Neural cell (in vitro differentiated cells): ENCODE measurements at regions not wholly inside any gene's neighbourhood (a gene's known extent, or its start where the extent isn't known, plus 50 kb on each side); places are given as distances from the start of the nearest gene placed in this dataset.

Experiments used
- H2AFZ ChIP-seq: fragments of 200-600, 300-800 bp; sonication (generic), shearing (Covaris generic); 2 replicates; pipeline ENCODE4 v1.6.0; 2014; ENCODE audit warnings: low read depth, mild to moderate bottlenecking, antibody characterized with exemption, low read length, moderate library complexity
- H3F3A ChIP-seq: fragments of 200-600 bp; shearing (Covaris generic); 2 replicates; pipeline ENCODE4 v1.6.1; 2016; ENCODE audit warnings: mild to moderate bottlenecking, moderate library complexity, mixed read lengths, antibody characterized with exemption, low read length; ENCODE audit not compliant: insufficient read depth, poor library complexity, severe bottlenecking
- H3K27ac ChIP-seq: fragments of 200-600, 300-800 bp; sonication (generic), shearing (Covaris generic); 2 replicates; pipeline ENCODE4 v1.5.1; 2014; ENCODE audit warnings: mild to moderate bottlenecking, low read length, moderate library complexity
- H3K27me3 ChIP-seq: fragments of 300-800, 200-600 bp; sonication (generic), shearing (Covaris generic); 2 replicates; pipeline ENCODE4 v1.6.0; 2014; ENCODE audit warnings: mild to moderate bottlenecking, low read depth, low read length, moderate library complexity; ENCODE audit not compliant: insufficient read depth
- H3K36me3 ChIP-seq: fragments of 300-800, 200-600 bp; sonication (generic), shearing (Covaris generic); 2 replicates; pipeline ENCODE4 v1.5.1; 2014; ENCODE audit warnings: mild to moderate bottlenecking, antibody characterized with exemption, low read length, moderate library complexity; ENCODE audit not compliant: insufficient read depth
- H3K4me2 ChIP-seq: fragments of 300-800, 200-600 bp; sonication (generic), shearing (Covaris generic); 2 replicates; pipeline ENCODE4 v1.6.0; 2014; ENCODE audit warnings: mild to moderate bottlenecking, low read length
- H3K4me3 ChIP-seq: fragments of 300-800, 200-600 bp; sonication (generic), shearing (Covaris generic); 2 replicates; pipeline ENCODE4 v1.5.1; 2014; ENCODE audit warnings: mild to moderate bottlenecking, low read length, moderate library complexity
- H3K79me2 ChIP-seq: fragments of 200-600 bp; shearing (Covaris generic); replicated peaks from 2 replicates; pipeline ENCODE4 v1.6.0; 2014; ENCODE audit warnings: mild to moderate bottlenecking, low read length, moderate library complexity; ENCODE audit not compliant: insufficient read depth
- H3K9ac ChIP-seq: fragments of 300-800, 200-600 bp; sonication (generic), shearing (Covaris generic); 2 replicates; pipeline ENCODE4 v1.6.1; 2016; ENCODE audit warnings: mild to moderate bottlenecking, low read length, mixed read lengths
- H3K9me2 ChIP-seq: fragments of 200-600 bp; shearing (Covaris generic); 2 replicates; pipeline ENCODE4 v1.6.1; 2016; ENCODE audit warnings: mild to moderate bottlenecking, low read length, mixed read lengths; ENCODE audit not compliant: insufficient read depth
- H3K9me3 ChIP-seq: fragments of 200-600, 300-800 bp; sonication (generic), shearing (Covaris generic); 2 replicates; pipeline ENCODE4 v1.6.1; 2016; ENCODE audit warnings: mild to moderate bottlenecking, mixed run types, low read length, moderate library complexity, mixed read lengths
- H4K20me1 ChIP-seq: fragments of 200-600 bp; shearing (Covaris generic); 2 replicates; pipeline ENCODE4 v1.6.1; 2016; ENCODE audit warnings: mild to moderate bottlenecking, mixed run types; ENCODE audit not compliant: insufficient read depth
- EP300 ChIP-seq: fragments of 450-650 bp; conservative IDR thresholded peaks from 2 replicates; pipeline ENCODE4 v1.6.1; 2014; ENCODE audit warnings: antibody characterized with exemption, mild to moderate bottlenecking, moderate library complexity; ENCODE audit not compliant: poor library complexity, severe bottlenecking
- EZH2 ChIP-seq: fragments of 200-600, 300-800 bp; shearing (Covaris generic), sonication (generic); IDR thresholded peaks from 2 replicates; pipeline ENCODE4 v1.6.1; 2014; ENCODE audit warnings: antibody characterized with exemption, low read length, borderline replicate concordance, mild to moderate bottlenecking; ENCODE audit not compliant: insufficient read depth, poor library complexity, severe bottlenecking
- MXI1 ChIP-seq: fragments of 450-650 bp; conservative IDR thresholded peaks from 2 replicates; pipeline ENCODE4 v1.6.1; 2014; ENCODE audit warnings: antibody characterized with exemption, mild to moderate bottlenecking; ENCODE audit not compliant: poor library complexity, severe bottlenecking
- POLR2AphosphoS5 ChIP-seq: IDR thresholded peaks from 2 replicates; pipeline ENCODE4 v1.6.1; 2012
- RAD21 ChIP-seq: fragments of 450-650 bp; conservative IDR thresholded peaks from 2 replicates; pipeline ENCODE4 v1.6.1; 2014; ENCODE audit warnings: antibody characterized with exemption, mild to moderate bottlenecking, moderate library complexity
- SMC3 ChIP-seq: fragments of 450-650 bp; conservative IDR thresholded peaks from 2 replicates; pipeline ENCODE4 v1.6.1; 2014; ENCODE audit warnings: antibody characterized with exemption, mild to moderate bottlenecking, moderate library complexity; ENCODE audit not compliant: poor library complexity
- TAF1 ChIP-seq: IDR thresholded peaks from 2 replicates; pipeline ENCODE4 v1.6.1; 2012; ENCODE audit warnings: low read depth
- TF ChIP-seq, protein P1 (sequence below): IDR thresholded peaks from 2 replicates; pipeline ENCODE4 v1.6.1; 2012; ENCODE audit warnings: borderline replicate concordance
- TF ChIP-seq, protein P2 (sequence below): fragments of 450-650 bp; IDR thresholded peaks from 2 replicates; pipeline ENCODE4 v1.5.1; 2014; ENCODE audit warnings: antibody characterized with exemption, mild to moderate bottlenecking, moderate library complexity; ENCODE audit not compliant: poor library complexity, severe bottlenecking

DNA sequence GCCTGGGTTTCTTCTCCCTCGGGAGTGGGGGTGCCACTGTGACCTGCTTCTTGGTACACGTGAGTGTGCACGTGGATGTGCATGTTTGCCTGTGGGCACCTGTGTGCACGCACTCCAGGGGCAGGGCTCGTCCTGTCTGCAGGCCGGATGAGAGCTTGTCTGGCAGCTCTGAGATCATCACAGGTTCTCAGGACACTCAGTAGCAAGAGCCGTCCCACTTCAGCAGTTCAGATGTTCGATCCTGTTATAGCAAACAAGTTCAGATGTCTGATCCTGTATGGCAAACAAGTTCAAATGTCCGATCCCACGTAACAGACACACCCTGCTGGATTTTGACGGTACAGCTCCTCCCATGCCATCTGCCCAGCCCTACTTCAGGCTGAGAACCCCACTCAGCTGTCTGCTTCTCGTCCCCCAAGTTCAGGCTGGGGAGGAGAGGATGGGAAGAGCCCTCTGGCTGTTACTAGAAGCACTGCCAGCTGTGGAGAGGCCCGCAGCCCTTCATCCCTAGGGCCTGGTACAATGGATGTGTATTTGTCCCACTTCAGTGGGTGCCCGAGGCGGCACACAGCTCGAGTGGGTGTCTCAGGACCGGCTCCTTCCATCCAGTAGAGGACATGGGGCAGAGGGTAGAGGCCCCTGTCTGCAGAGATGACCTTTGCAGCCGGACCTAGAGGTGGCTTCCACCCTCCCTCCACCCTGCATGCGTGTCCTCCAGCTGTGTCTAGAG, 1126.9 kb downstream of the BRD1 start:
- Histone ChIP-seq H3K36me3 (no peaks in the 10 kb centered on the region), H3K9me3 (no peaks in the 10 kb centered on the region), H3F3A (no peaks in the 10 kb centered on the region), H3K27ac (no peak overlapping the region), H3K4me2 (no peak overlapping the region), H3K4me3 (no peak overlapping the region), H3K27me3 (no peaks in the 10 kb centered on the region), H2AFZ (no peak overlapping the region), H3K79me2 (no peaks in the 10 kb centered on the region), H4K20me1 (no peaks in the 10 kb centered on the region), H3K9ac (no peak overlapping the region), H3K9me2 (no peaks in the 10 kb centered on the region)
- no peak for TF ChIP-seq EZH2
- TF ChIP-seq TAF1: no peak
- TF ChIP-seq MXI1: no peak

DNA sequence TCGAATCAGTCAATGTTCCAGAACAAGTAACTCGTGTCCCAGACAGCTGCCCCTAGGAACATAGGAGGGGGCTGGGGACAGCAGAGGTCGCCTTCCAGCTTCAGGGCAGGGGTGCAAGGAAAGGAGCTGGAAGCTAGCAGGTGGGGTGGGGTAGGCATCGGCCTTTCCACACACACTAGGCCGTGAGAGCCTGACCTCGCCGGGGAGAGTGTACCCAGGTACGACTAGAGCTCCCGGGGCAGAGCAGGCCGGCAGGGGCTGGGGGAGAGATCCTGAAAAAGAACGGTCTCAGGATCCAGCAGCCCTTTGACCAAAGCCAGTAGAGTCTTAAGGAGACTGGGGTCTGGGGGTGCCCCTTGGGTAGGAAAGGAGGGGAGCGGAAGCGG, 1127.5 kb downstream of the BRD1 start:
- Histone ChIP-seq H2AFZ (no peak overlapping the region), H3K4me2 (no peak overlapping the region), H3K79me2 (no peaks in the 10 kb centered on the region), H3K9me3 (no peaks in the 10 kb centered on the region), H3K27me3 (no peaks in the 10 kb centered on the region), H3K4me3 (no peak overlapping the region), H3K36me3 (no peaks in the 10 kb centered on the region), H4K20me1 (no peaks in the 10 kb centered on the region), H3K27ac (peak overlapping the region; percentile 28), H3K9me2 (no peaks in the 10 kb centered on the region), H3F3A (no peaks in the 10 kb centered on the region), H3K9ac (no peak overlapping the region)
- TF ChIP-seq TAF1: no peak
- no peak for TF ChIP-seq EZH2
- no peak for TF ChIP-seq POLR2AphosphoS5
- no peak for TF ChIP-seq SMC3
- no peak for TF ChIP-seq RAD21
- TF ChIP-seq EP300: no peak
- TF ChIP-seq, protein P1, sequence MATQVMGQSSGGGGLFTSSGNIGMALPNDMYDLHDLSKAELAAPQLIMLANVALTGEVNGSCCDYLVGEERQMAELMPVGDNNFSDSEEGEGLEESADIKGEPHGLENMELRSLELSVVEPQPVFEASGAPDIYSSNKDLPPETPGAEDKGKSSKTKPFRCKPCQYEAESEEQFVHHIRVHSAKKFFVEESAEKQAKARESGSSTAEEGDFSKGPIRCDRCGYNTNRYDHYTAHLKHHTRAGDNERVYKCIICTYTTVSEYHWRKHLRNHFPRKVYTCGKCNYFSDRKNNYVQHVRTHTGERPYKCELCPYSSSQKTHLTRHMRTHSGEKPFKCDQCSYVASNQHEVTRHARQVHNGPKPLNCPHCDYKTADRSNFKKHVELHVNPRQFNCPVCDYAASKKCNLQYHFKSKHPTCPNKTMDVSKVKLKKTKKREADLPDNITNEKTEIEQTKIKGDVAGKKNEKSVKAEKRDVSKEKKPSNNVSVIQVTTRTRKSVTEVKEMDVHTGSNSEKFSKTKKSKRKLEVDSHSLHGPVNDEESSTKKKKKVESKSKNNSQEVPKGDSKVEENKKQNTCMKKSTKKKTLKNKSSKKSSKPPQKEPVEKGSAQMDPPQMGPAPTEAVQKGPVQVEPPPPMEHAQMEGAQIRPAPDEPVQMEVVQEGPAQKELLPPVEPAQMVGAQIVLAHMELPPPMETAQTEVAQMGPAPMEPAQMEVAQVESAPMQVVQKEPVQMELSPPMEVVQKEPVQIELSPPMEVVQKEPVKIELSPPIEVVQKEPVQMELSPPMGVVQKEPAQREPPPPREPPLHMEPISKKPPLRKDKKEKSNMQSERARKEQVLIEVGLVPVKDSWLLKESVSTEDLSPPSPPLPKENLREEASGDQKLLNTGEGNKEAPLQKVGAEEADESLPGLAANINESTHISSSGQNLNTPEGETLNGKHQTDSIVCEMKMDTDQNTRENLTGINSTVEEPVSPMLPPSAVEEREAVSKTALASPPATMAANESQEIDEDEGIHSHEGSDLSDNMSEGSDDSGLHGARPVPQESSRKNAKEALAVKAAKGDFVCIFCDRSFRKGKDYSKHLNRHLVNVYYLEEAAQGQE: no peak
- TF ChIP-seq, protein P2, sequence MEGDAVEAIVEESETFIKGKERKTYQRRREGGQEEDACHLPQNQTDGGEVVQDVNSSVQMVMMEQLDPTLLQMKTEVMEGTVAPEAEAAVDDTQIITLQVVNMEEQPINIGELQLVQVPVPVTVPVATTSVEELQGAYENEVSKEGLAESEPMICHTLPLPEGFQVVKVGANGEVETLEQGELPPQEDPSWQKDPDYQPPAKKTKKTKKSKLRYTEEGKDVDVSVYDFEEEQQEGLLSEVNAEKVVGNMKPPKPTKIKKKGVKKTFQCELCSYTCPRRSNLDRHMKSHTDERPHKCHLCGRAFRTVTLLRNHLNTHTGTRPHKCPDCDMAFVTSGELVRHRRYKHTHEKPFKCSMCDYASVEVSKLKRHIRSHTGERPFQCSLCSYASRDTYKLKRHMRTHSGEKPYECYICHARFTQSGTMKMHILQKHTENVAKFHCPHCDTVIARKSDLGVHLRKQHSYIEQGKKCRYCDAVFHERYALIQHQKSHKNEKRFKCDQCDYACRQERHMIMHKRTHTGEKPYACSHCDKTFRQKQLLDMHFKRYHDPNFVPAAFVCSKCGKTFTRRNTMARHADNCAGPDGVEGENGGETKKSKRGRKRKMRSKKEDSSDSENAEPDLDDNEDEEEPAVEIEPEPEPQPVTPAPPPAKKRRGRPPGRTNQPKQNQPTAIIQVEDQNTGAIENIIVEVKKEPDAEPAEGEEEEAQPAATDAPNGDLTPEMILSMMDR: no peak
- TF ChIP-seq MXI1: no peak

DNA sequence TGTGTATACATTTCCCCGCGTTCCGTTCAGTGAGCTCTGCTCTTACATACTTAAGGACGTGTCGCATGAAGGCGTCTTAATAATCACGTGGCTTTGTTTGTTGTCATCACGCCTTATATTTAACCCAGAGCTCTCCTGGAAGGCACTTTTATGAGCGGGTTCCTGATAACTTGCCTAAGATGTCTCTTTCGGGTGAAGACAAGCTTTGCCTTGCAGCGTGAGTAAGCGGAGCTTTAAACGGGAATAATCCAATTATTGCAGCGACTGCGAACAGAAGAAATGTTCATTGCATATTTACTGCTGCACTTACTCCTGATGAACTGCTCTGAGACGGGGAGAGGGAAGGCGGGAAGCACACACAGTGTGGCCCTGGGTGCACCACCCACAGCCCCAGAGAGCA, 1128.2 kb downstream of the BRD1 start:
- Histone ChIP-seq H3K27ac (peak overlapping the region; percentile 28), H3K9me2 (no peaks in the 10 kb centered on the region), H3K27me3 (no peaks in the 10 kb centered on the region), H3K9me3 (no peaks in the 10 kb centered on the region), H3K9ac (no peak overlapping the region), H3K4me3 (peak overlapping the region; percentile 4), H3F3A (no peaks in the 10 kb centered on the region), H3K79me2 (no peaks in the 10 kb centered on the region), H4K20me1 (no peaks in the 10 kb centered on the region), H3K36me3 (no peaks in the 10 kb centered on the region), H3K4me2 (no peak overlapping the region), H2AFZ (no peak overlapping the region)
- TF ChIP-seq POLR2AphosphoS5 (peak; percentile 17), EP300 (peak; percentile 22)
- TF ChIP-seq, protein P2: no peak
- TF ChIP-seq, protein P1: peak; percentile 34
